ENCODE measurements at regions not wholly inside any gene's neighbourhood (a gene's known extent, or its start where the extent isn't known, plus 50 kb on each side); places are given as distances from the start of the nearest gene placed in this dataset.

DNA sequence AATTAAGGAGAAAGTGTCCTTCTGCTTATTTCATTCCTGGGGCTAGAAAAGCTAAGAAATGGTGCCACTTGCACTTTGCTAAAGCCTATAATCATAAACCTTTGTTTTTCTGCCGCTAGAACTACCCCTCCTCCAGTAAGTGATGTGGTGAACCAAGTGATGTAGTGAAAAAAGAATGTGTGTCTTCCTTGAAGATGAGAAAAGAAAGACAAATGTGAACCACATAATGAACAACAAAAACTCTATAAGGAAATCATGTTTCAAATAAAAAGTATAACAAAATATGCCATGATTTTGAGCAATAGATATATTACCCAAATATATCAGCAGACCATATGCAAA is 179.0 kb upstream of the SGCD start:
- no peak for DNase-seq
- peaks cover 4% of the 10 kb centered on the region for H3K9me3 ChIP-seq (ENCODE audit: severe bottlenecking)
- H3K4me3 ChIP-seq (ENCODE audit: low read depth, low read length): no peak overlapping the region
- H3K36me3 ChIP-seq: no peaks in the 10 kb centered on the region
- TF ChIP-seq, protein P1, sequence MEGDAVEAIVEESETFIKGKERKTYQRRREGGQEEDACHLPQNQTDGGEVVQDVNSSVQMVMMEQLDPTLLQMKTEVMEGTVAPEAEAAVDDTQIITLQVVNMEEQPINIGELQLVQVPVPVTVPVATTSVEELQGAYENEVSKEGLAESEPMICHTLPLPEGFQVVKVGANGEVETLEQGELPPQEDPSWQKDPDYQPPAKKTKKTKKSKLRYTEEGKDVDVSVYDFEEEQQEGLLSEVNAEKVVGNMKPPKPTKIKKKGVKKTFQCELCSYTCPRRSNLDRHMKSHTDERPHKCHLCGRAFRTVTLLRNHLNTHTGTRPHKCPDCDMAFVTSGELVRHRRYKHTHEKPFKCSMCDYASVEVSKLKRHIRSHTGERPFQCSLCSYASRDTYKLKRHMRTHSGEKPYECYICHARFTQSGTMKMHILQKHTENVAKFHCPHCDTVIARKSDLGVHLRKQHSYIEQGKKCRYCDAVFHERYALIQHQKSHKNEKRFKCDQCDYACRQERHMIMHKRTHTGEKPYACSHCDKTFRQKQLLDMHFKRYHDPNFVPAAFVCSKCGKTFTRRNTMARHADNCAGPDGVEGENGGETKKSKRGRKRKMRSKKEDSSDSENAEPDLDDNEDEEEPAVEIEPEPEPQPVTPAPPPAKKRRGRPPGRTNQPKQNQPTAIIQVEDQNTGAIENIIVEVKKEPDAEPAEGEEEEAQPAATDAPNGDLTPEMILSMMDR (IDR thresholded peaks at IDR 0.05; ENCODE audit: low read depth, low read length): no peak
- no peaks in the 10 kb centered on the region for H3K27me3 ChIP-seq (ENCODE audit: insufficient read depth, low read depth, severe bottlenecking)
- H3K27ac ChIP-seq: no peak overlapping the region

DNA sequence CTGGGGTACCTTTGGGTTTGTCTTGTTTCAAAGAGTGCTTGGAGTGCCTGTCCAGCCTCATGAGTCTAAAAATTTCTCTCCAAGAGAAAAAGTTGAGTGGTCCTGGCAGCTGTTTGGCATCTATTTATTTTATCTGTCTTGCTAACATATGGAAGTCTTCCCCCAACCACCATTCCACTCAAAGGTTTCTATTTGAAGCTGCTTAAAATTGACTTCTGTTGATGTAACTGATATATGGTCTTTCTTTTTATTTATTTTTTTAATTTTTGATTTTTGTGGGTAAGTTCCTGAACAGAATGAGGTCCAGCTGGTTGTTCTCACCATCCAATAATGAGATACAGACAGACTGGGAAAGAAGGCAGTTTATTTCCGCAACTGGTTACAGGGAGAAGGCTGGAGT is 178.7 kb upstream of the SGCD start:
- H3K27me3 ChIP-seq (ENCODE audit: insufficient read depth, low read depth, severe bottlenecking): no peaks in the 10 kb centered on the region

DNA sequence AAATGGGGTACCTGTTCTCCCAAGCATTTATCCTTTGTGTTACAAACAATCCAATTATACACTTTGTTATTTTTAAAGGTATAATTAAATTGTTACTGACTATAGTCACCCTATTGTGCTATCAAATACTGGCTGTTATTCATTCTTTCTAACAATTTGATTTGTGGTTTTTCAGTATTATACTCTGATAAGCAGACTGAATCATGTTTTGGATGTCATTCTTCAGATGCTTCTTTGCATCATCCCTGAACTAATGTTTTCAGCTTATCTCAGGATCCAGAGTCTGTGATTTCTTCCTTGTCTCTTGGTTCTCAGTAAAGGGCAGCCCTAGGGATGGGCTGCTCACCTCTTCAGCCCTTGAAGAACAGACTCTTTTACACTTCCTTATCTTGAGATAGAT is 177.8 kb upstream of the SGCD start:
- H3K36me3 ChIP-seq: no peaks in the 10 kb centered on the region
- TF ChIP-seq, protein P1 (IDR thresholded peaks at IDR 0.05; ENCODE audit: low read depth, low read length): no peak
- no peak overlapping the region for H3K4me3 ChIP-seq (ENCODE audit: low read depth, low read length)
- H3K9me3 ChIP-seq (ENCODE audit: severe bottlenecking): no peaks in the 10 kb centered on the region
- H3K27me3 ChIP-seq (ENCODE audit: insufficient read depth, low read depth, severe bottlenecking): no peaks in the 10 kb centered on the region
- H3K27ac ChIP-seq: no peak overlapping the region
- no peak for DNase-seq

More for the DNA sequence above, 178.7 kb upstream of the SGCD start:
- Histone ChIP-seq H3K4me3 (ENCODE audit: low read depth, low read length) (no peak overlapping the region), H3K36me3 (no peaks in the 10 kb centered on the region), H3K27ac (no peak overlapping the region), H3K9me3 (ENCODE audit: severe bottlenecking) (peaks cover under 1% of the 10 kb centered on the region)
- DNase-seq: no peak
- TF ChIP-seq, protein P1 (IDR thresholded peaks at IDR 0.05; ENCODE audit: low read depth, low read length): no peak

DNA sequence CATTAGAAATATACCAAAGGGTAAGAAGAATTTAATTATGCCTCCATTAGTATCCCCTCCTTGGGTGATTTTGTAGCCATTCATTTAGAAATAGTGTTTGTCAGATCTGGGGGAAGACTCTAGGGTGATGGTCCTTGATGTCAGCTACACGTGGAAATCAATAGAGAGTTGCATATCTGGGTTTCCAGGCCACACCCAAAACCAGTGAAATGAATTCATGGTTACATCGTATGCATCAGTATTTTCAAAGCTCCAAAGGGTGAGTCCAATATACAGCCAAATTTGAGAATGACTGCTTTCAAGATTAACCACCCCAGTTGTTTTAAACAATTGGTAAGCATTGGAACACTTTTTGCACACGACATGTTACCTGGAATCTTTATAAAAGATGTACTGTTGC is 173.4 kb upstream of the SGCD start:
- H3K9me3 ChIP-seq (ENCODE audit: severe bottlenecking): no peaks in the 10 kb centered on the region
- no peaks in the 10 kb centered on the region for H3K36me3 ChIP-seq
- TF ChIP-seq, protein P1 (IDR thresholded peaks at IDR 0.05; ENCODE audit: low read depth, low read length): no peak
- H3K27ac ChIP-seq: no peak overlapping the region
- no peak for DNase-seq
- no peaks in the 10 kb centered on the region for H3K27me3 ChIP-seq (ENCODE audit: insufficient read depth, low read depth, severe bottlenecking)
- H3K4me3 ChIP-seq (ENCODE audit: low read depth, low read length): no peak overlapping the region

DNA sequence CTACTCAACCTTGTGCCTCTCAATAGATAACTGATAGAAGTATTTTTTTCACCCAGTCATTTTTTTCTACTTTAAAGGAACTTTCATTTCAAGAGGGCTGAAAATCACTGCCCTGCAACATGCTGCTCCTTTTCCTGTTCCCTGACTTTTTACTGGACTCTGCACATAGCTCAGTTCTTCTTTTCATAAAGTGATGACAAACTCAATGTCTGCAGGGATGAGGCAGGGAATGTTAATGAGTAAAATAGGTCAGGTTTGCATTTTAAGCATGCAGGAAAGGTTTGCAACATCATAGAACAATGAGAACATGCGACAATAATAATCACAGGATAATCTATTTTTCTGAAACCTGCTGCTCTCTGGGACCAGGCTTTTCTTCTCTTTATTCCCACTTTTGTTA is 172.2 kb upstream of the SGCD start:
- no peaks in the 10 kb centered on the region for H3K36me3 ChIP-seq
- H3K4me3 ChIP-seq (ENCODE audit: low read depth, low read length): no peak overlapping the region
- no peaks in the 10 kb centered on the region for H3K27me3 ChIP-seq (ENCODE audit: insufficient read depth, low read depth, severe bottlenecking)
- H3K27ac ChIP-seq: no peak overlapping the region
- TF ChIP-seq, protein P1 (IDR thresholded peaks at IDR 0.05; ENCODE audit: low read depth, low read length): no peak
- no peak for DNase-seq
- H3K9me3 ChIP-seq (ENCODE audit: severe bottlenecking): no peaks in the 10 kb centered on the region

DNA sequence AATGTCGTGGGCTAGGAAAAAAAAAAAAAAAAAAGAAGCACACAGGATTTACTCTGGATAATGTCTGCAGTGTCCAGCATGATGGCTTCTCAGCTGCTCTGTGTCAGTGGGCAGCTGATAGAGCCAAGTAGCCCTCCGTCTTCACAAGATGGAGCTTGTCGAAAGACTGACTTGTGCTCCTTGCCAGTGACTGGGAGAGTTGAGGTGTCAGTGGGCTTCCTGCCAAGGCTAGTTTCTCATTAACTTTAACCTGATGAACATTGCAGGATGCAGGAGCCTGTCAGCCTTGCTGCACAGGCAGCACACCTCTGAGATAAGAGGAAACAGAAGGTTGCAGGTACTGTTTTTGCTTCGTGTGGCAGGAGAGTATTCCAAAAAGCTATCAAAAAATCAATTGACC is 171.4 kb upstream of the SGCD start:
- H3K4me3 ChIP-seq (ENCODE audit: low read depth, low read length): no peak overlapping the region
- H3K9me3 ChIP-seq (ENCODE audit: severe bottlenecking): no peaks in the 10 kb centered on the region
- H3K27me3 ChIP-seq (ENCODE audit: insufficient read depth, low read depth, severe bottlenecking): no peaks in the 10 kb centered on the region
- H3K27ac ChIP-seq: no peak overlapping the region
- TF ChIP-seq, protein P1 (IDR thresholded peaks at IDR 0.05; ENCODE audit: low read depth, low read length): no peak
- no peaks in the 10 kb centered on the region for H3K36me3 ChIP-seq
- no peak for DNase-seq

Data from WERI-Rb-1 (cell line).